Panc1 (cell line): ENCODE measurements at regions not wholly inside any gene's neighbourhood (a gene's known extent, or its start where the extent isn't known, plus 50 kb on each side); places are given as distances from the start of the nearest gene placed in this dataset.

Source experiments
- POLR2AphosphoS5 ChIP-seq: IDR thresholded peaks from 2 replicates; pipeline ENCODE4 v1.6.1; 2012; ENCODE audit warnings: mild to moderate bottlenecking, low read depth, low read length, moderate library complexity
- TF ChIP-seq, protein P1 (sequence below): fragments of 450-650 bp; IDR thresholded peaks from 2 replicates; pipeline ENCODE4 v1.5.1; 2017; ENCODE audit warnings: mild to moderate bottlenecking
- TF ChIP-seq, protein P2 (sequence below), 2 experiments: IDR thresholded peaks; 2 replicates each; pipeline ENCODE4 v1.6.1; 2011 to 2012; ENCODE audit warnings: low read depth in 2 of 2, control low read depth in 1 of 2, low read length in 1 of 2, mild to moderate bottlenecking in 1 of 2, moderate library complexity in 1 of 2; ENCODE audit not compliant: insufficient read depth in 1 of 2

DNA sequence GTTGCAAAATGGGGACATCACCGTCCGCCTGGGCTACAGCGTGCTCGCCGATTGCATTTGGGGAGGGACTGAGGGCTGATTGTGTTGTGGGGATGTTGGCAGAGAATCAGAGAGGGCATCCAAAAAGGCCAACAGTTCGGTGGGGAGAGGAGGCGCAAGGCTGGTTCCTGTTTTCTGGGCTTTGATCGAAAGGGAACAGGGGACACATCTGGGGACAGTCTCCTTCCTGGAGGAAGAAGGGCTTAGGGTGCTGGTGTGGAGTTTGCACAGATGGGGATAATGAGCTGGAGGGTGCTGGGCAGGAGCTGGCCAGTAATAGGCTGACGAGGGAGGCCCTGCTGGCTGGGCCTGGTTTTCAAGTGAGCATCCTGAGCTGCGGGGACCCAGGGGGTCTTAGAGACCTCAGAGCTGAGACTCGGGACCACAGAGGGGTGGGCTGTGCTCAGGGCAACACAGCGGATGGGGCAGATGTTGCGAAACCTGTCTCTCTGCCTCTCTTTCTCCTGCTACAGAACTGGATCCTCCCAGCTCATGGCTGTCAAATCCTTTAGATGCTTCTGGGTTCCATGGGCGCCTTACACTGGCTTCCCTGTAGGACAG is 288.7 kb downstream of the SEC14L1 start:
- TF ChIP-seq, protein P1, sequence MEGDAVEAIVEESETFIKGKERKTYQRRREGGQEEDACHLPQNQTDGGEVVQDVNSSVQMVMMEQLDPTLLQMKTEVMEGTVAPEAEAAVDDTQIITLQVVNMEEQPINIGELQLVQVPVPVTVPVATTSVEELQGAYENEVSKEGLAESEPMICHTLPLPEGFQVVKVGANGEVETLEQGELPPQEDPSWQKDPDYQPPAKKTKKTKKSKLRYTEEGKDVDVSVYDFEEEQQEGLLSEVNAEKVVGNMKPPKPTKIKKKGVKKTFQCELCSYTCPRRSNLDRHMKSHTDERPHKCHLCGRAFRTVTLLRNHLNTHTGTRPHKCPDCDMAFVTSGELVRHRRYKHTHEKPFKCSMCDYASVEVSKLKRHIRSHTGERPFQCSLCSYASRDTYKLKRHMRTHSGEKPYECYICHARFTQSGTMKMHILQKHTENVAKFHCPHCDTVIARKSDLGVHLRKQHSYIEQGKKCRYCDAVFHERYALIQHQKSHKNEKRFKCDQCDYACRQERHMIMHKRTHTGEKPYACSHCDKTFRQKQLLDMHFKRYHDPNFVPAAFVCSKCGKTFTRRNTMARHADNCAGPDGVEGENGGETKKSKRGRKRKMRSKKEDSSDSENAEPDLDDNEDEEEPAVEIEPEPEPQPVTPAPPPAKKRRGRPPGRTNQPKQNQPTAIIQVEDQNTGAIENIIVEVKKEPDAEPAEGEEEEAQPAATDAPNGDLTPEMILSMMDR, result no peak
- TF ChIP-seq POLR2AphosphoS5, result no peak
- TF ChIP-seq, protein P2, sequence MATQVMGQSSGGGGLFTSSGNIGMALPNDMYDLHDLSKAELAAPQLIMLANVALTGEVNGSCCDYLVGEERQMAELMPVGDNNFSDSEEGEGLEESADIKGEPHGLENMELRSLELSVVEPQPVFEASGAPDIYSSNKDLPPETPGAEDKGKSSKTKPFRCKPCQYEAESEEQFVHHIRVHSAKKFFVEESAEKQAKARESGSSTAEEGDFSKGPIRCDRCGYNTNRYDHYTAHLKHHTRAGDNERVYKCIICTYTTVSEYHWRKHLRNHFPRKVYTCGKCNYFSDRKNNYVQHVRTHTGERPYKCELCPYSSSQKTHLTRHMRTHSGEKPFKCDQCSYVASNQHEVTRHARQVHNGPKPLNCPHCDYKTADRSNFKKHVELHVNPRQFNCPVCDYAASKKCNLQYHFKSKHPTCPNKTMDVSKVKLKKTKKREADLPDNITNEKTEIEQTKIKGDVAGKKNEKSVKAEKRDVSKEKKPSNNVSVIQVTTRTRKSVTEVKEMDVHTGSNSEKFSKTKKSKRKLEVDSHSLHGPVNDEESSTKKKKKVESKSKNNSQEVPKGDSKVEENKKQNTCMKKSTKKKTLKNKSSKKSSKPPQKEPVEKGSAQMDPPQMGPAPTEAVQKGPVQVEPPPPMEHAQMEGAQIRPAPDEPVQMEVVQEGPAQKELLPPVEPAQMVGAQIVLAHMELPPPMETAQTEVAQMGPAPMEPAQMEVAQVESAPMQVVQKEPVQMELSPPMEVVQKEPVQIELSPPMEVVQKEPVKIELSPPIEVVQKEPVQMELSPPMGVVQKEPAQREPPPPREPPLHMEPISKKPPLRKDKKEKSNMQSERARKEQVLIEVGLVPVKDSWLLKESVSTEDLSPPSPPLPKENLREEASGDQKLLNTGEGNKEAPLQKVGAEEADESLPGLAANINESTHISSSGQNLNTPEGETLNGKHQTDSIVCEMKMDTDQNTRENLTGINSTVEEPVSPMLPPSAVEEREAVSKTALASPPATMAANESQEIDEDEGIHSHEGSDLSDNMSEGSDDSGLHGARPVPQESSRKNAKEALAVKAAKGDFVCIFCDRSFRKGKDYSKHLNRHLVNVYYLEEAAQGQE (IDR thresholded peaks at IDR 0.05; ENCODE audit: insufficient read depth in 1 of 2, low read depth in 2 of 2, low read length in 1 of 2), result no peak
